Osteoblast (primary cell): ENCODE measurements at regions not wholly inside any gene's neighbourhood (a gene's known extent, or its start where the extent isn't known, plus 50 kb on each side); places are given as distances from the start of the nearest gene placed in this dataset.

Experiments used
- DNase-seq: peaks from one replicate; pipeline ENCODE4 v3.0.0; 2011; ENCODE audit warnings: low spot score, mixed read lengths; ENCODE audit not compliant: insufficient read length; ENCODE audit errors: missing footprints
- H2AFZ ChIP-seq: 2 replicates; pipeline ENCODE4 v1.6.0; 2011; ENCODE audit warnings: mild to moderate bottlenecking, low read length
- H3K27ac ChIP-seq: 2 replicates; pipeline ENCODE4 v1.5.1; 2011; ENCODE audit warnings: mild to moderate bottlenecking, low read depth, low read length, moderate library complexity
- H3K27me3 ChIP-seq: 2 replicates; pipeline ENCODE4 v1.6.0; 2012; ENCODE audit warnings: mild to moderate bottlenecking, control low read depth, inconsistent platforms, low read length, moderate library complexity; ENCODE audit not compliant: insufficient read depth
- H3K36me3 ChIP-seq: 2 replicates; pipeline ENCODE4 v1.5.1; 2011; ENCODE audit warnings: mild to moderate bottlenecking, low read length, control low read depth, moderate library complexity; ENCODE audit not compliant: insufficient read depth
- H3K4me1 ChIP-seq: 2 replicates; pipeline ENCODE4 v1.5.1; 2011; ENCODE audit warnings: mild to moderate bottlenecking, low read length, control low read depth, moderate library complexity; ENCODE audit not compliant: insufficient read depth
- H3K4me2 ChIP-seq: 2 replicates; pipeline ENCODE4 v1.6.0; 2011; ENCODE audit warnings: mild to moderate bottlenecking, low read length; ENCODE audit not compliant: insufficient read depth
- H3K4me3 ChIP-seq: fragments of 200-600 bp; sonication (generic); 3 replicates; pipeline ENCODE4 v1.5.1; 2012; ENCODE audit warnings: mild to moderate bottlenecking, low read length, inconsistent platforms; ENCODE audit not compliant: insufficient read depth
- H3K79me2 ChIP-seq: 2 replicates; pipeline ENCODE4 v1.6.0; 2012; ENCODE audit warnings: mild to moderate bottlenecking, low read length, control low read depth, inconsistent platforms; ENCODE audit not compliant: insufficient read depth
- H3K9me3 ChIP-seq: 2 replicates; pipeline ENCODE4 v1.5.1; 2011; ENCODE audit warnings: low read depth, low read length, control low read depth
- H4K20me1 ChIP-seq: 2 replicates; pipeline ENCODE4 v1.6.0; 2012; ENCODE audit warnings: mild to moderate bottlenecking, low read length, control low read depth; ENCODE audit not compliant: insufficient read depth
- CTCF ChIP-seq: IDR thresholded peaks from 2 replicates; pipeline ENCODE4 v1.5.1; 2011; ENCODE audit warnings: mild to moderate bottlenecking, low read depth, low read length, moderate library complexity; ENCODE audit errors: extremely low read depth

- no peak overlapping the region for H2AFZ ChIP-seq
- no peak for DNase-seq
- H3K27me3 ChIP-seq = no peaks in the 10 kb centered on the region
- H3K9me3 ChIP-seq = no peaks in the 10 kb centered on the region
- H3K4me2 ChIP-seq = no peak overlapping the region
- no peak for TF ChIP-seq CTCF
- no peaks in the 10 kb centered on the region for H4K20me1 ChIP-seq
- peaks cover 7% of the 10 kb centered on the region for H3K4me1 ChIP-seq
- no peaks in the 10 kb centered on the region for H3K36me3 ChIP-seq
- no peaks in the 10 kb centered on the region for H3K79me2 ChIP-seq
- no peak overlapping the region for H3K4me3 ChIP-seq
- H3K27ac ChIP-seq = no peak overlapping the region
Measured at GRCh38 chr10:84078771-84079170, 60.5 kb upstream of the GHITM start.

GRCh38 chr10:84084342-84084741 is 55.0 kb upstream of the GHITM start:
- Histone ChIP-seq H3K4me3 (no peak overlapping the region), H3K27me3 (no peaks in the 10 kb centered on the region), H3K9me3 (no peaks in the 10 kb centered on the region), H3K79me2 (no peaks in the 10 kb centered on the region), H3K4me2 (no peak overlapping the region), H3K4me1 (no peaks in the 10 kb centered on the region), H3K36me3 (no peaks in the 10 kb centered on the region), H2AFZ (no peak overlapping the region), H3K27ac (no peak overlapping the region), H4K20me1 (no peaks in the 10 kb centered on the region)
- DNase-seq = no peak
- TF ChIP-seq CTCF = no peak

GRCh38 chr10:84087202-84087601 is 52.1 kb upstream of the GHITM start:
- no peak for TF ChIP-seq CTCF
- Histone ChIP-seq H3K9me3 (no peaks in the 10 kb centered on the region), H3K27me3 (no peaks in the 10 kb centered on the region), H2AFZ (no peak overlapping the region), H4K20me1 (no peaks in the 10 kb centered on the region), H3K79me2 (no peaks in the 10 kb centered on the region), H3K4me2 (no peak overlapping the region), H3K27ac (no peak overlapping the region), H3K36me3 (no peaks in the 10 kb centered on the region), H3K4me1 (no peaks in the 10 kb centered on the region), H3K4me3 (no peak overlapping the region)
- no peak for DNase-seq

- H4K20me1 ChIP-seq = no peaks in the 10 kb centered on the region
- no peaks in the 10 kb centered on the region for H3K36me3 ChIP-seq
- no peak for DNase-seq
- no peak overlapping the region for H3K4me2 ChIP-seq
- no peak for TF ChIP-seq CTCF
- H3K4me3 ChIP-seq = no peak overlapping the region
- no peak overlapping the region for H3K27ac ChIP-seq
- H3K4me1 ChIP-seq = no peaks in the 10 kb centered on the region
- H2AFZ ChIP-seq = no peak overlapping the region
- no peaks in the 10 kb centered on the region for H3K9me3 ChIP-seq
- no peaks in the 10 kb centered on the region for H3K79me2 ChIP-seq
- H3K27me3 ChIP-seq = no peaks in the 10 kb centered on the region
Measured at GRCh38 chr10:84088626-84089025, 50.7 kb upstream of the GHITM start.
